ENCODE measurements at regions not wholly inside any gene's neighbourhood (a gene's known extent, or its start where the extent isn't known, plus 50 kb on each side); places are given as distances from the start of the nearest gene placed in this dataset.

- TF ChIP-seq CTCF (IDR thresholded peaks at IDR 0.05): no peak
- H3K4me1 ChIP-seq: no peaks in the 10 kb centered on the region
- no peak for ATAC-seq
- H3K9me3 ChIP-seq: no peaks in the 10 kb centered on the region
- DNase-seq: no peak
- H3K36me3 ChIP-seq: no peaks in the 10 kb centered on the region
- H3K27ac ChIP-seq: no peak overlapping the region
- intact Hi-C loops (cut with DNase I): no loop called here
- no peaks in the 10 kb centered on the region for H3K27me3 ChIP-seq
- H3K4me3 ChIP-seq: no peak overlapping the region
Measured at GRCh38 chr13:109666656-109667055, 119.7 kb downstream of the IRS2 start.

DNA sequence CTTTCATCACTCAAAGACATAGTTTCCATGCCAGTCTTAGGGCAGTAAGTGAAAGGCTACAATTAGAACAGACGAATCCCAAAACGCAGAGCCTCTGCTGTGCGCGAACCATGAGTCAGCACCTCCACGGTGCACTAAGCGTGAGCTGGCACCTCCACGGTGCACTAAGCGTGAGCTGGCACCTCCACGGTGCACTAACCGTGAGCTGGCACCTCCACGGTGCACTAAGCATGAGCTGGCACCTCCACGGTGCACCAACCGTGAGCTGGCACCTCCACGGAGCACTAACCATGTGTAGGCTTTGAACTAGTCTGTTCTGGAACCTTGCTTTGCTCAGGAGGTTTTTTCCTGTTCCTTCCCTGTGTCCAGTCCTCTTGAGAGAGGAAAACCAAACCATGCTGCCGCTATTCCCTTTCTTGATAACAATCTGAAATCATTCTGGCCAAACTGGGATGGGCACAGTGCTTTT, 120.6 kb downstream of the IRS2 start:
- ATAC-seq (no peak), DNase-seq (no peak)
- intact Hi-C loops (cut with DNase I): no loop called here
- no peak for TF ChIP-seq CTCF (IDR thresholded peaks at IDR 0.05)
- no peaks in the 10 kb centered on the region for H3K9me3 ChIP-seq
- no peak overlapping the region for H3K4me3 ChIP-seq
- H3K4me1 ChIP-seq: no peaks in the 10 kb centered on the region
- H3K36me3 ChIP-seq: no peaks in the 10 kb centered on the region
- no peak overlapping the region for H3K27ac ChIP-seq
- H3K27me3 ChIP-seq: no peaks in the 10 kb centered on the region

DNA sequence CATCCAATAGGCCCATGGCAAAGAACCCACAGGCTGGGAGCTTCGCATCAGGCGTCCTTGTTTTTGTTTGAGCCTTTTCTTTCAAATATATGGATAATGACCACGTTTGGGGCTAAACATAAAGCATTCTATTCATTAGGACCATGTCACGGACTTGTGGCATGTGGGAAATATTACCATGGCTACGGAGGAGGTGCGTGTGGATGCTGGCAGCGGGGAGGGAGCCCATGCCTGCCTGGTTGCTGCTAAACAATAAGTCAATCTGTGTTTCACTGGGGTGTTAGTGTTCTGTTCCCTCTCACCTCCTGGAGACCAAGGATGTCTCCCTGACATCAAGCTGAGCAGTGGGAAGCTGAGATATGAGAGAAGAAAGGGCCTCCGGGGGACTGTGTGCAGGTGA, 121.1 kb downstream of the IRS2 start:
- intact Hi-C loops (cut with DNase I): no loop called here
- Histone ChIP-seq H3K27ac (no peak overlapping the region), H3K36me3 (no peaks in the 10 kb centered on the region), H3K4me3 (no peak overlapping the region), H3K9me3 (no peaks in the 10 kb centered on the region), H3K4me1 (no peaks in the 10 kb centered on the region), H3K27me3 (no peaks in the 10 kb centered on the region)
- no peak for DNase-seq
- TF ChIP-seq CTCF (IDR thresholded peaks at IDR 0.05): no peak
- ATAC-seq: no peak

DNA sequence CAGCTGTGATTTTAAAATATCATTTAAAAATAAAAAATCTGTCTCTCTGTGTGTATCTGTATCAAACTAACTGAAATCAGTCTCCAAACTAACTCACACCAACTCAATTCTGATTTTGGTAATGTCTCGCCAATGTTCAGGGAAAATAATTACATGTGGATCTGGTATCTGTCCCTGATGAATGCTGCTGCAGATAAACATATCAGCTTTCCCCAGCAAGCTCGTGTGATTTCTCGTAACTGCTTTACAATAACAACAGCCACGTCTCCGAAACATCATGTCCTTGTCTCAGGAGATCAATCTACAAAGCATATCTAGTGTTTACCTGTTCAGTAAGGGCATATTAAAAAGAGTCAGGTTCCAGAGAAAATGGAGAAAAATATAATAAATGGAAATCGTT, 129.0 kb downstream of the IRS2 start:
- Histone ChIP-seq H3K4me1 (peaks cover 17% of the 10 kb centered on the region), H3K4me3 (no peak overlapping the region), H3K27ac (no peak overlapping the region), H3K36me3 (no peaks in the 10 kb centered on the region), H3K9me3 (no peaks in the 10 kb centered on the region), H3K27me3 (no peaks in the 10 kb centered on the region)
- TF ChIP-seq CTCF (IDR thresholded peaks at IDR 0.05): no peak
- no peak for DNase-seq
- intact Hi-C loops (cut with DNase I): no loop called here
- no peak for ATAC-seq

- Histone ChIP-seq H3K9me3 (no peaks in the 10 kb centered on the region), H3K36me3 (no peaks in the 10 kb centered on the region), H3K4me1 (peaks cover 17% of the 10 kb centered on the region), H3K27ac (peak overlapping the region; percentile 66), H3K27me3 (no peaks in the 10 kb centered on the region), H3K4me3 (no peak overlapping the region)
- no peak for TF ChIP-seq CTCF (IDR thresholded peaks at IDR 0.05)
- ATAC-seq (no peak), DNase-seq (no peak)
- intact Hi-C loops (cut with DNase I): no loop called here
Measured at GRCh38 chr13:109656206-109656605, 130.2 kb downstream of the IRS2 start.

- Histone ChIP-seq H3K4me1 (peaks cover 17% of the 10 kb centered on the region), H3K4me3 (no peak overlapping the region)
Measured at GRCh38 chr13:109655611-109656010, 130.8 kb downstream of the IRS2 start.

More at GRCh38 chr13:109655611-109656010, 130.8 kb downstream of the IRS2 start:
- no peak for TF ChIP-seq CTCF (IDR thresholded peaks at IDR 0.05)
- H3K27ac ChIP-seq: peak overlapping the region; percentile 66
- intact Hi-C loops (cut with DNase I): no loop called here
- no peaks in the 10 kb centered on the region for H3K9me3 ChIP-seq
- H3K27me3 ChIP-seq: no peaks in the 10 kb centered on the region
- H3K36me3 ChIP-seq: no peaks in the 10 kb centered on the region
- ATAC-seq: peak; percentile 5
- DNase-seq: no peak

Data from upper lobe of right lung (tissue), 1 donor.